HG02973 (cell line): ENCODE measurements at regions not wholly inside any gene's neighbourhood (a gene's known extent, or its start where the extent isn't known, plus 50 kb on each side); places are given as distances from the start of the nearest gene placed in this dataset.
"Not testable (repeated sequence)": the region's sequence is repeated elsewhere in the genome, so short reads cannot be mapped to it uniquely, and the experiment has no call there.

ENCODE experiments used
- ATAC-seq: cut with Tn5 transposase; IDR thresholded peaks from one replicate; pipeline ENCODE4 v1.9.1; 2021; ENCODE audit warnings: moderate library complexity; ENCODE audit not compliant: unreplicated experiment

GRCh38 chr2:13950761-13951160 lies 681.8 kb upstream of the LRATD1 start:
- ATAC-seq: no peak

- ATAC-seq: no peak
These were observed 663.7 kb upstream of the LRATD1 start for GRCh38 chr2:13968811-13969210.

- no peak for ATAC-seq
These were observed 646.3 kb upstream of the LRATD1 start for GRCh38 chr2:13986119-13986720.

GRCh38 chr2:13996527-13996926 lies 636.0 kb upstream of the LRATD1 start:
- no peak for ATAC-seq

GRCh38 chr2:14011190-14011589 lies 621.3 kb upstream of the LRATD1 start:
- no peak for ATAC-seq

- ATAC-seq: no peak
These were observed 617.3 kb upstream of the LRATD1 start for GRCh38 chr2:14015113-14015630.

- no peak for ATAC-seq
These were observed 616.1 kb upstream of the LRATD1 start for GRCh38 chr2:14016289-14016955.

- no peak for ATAC-seq
These were observed 613.9 kb upstream of the LRATD1 start for GRCh38 chr2:14018620-14019019.

GRCh38 chr2:14023558-14023957 lies 609.0 kb upstream of the LRATD1 start:
- no peak for ATAC-seq

- no peak for ATAC-seq
These were observed 593.4 kb upstream of the LRATD1 start for GRCh38 chr2:14039134-14039533.

- ATAC-seq: no peak
These were observed 585.0 kb upstream of the LRATD1 start for GRCh38 chr2:14047491-14047890.

GRCh38 chr2:14051401-14051800 lies 581.1 kb upstream of the LRATD1 start:
- no peak for ATAC-seq

- ATAC-seq: no peak
These were observed 579.4 kb upstream of the LRATD1 start for GRCh38 chr2:14053105-14053504.

- ATAC-seq: no peak
These were observed 568.2 kb upstream of the LRATD1 start for GRCh38 chr2:14064346-14064745.

GRCh38 chr2:14072338-14072737 lies 560.2 kb upstream of the LRATD1 start:
- ATAC-seq: no peak

- no peak for ATAC-seq
These were observed 557.8 kb upstream of the LRATD1 start for GRCh38 chr2:14074691-14075090.

GRCh38 chr2:14079576-14079975 lies 552.9 kb upstream of the LRATD1 start:
- no peak for ATAC-seq

- no peak for ATAC-seq
These were observed 551.0 kb upstream of the LRATD1 start for GRCh38 chr2:14081521-14081920.

GRCh38 chr2:14082640-14083039 lies 549.9 kb upstream of the LRATD1 start:
- ATAC-seq: no peak

- no peak for ATAC-seq
These were observed 537.9 kb upstream of the LRATD1 start for GRCh38 chr2:14094592-14094991.

GRCh38 chr2:14099101-14099500 lies 533.4 kb upstream of the LRATD1 start:
- ATAC-seq: not testable (repeated sequence)

- ATAC-seq: no peak
These were observed 518.2 kb upstream of the LRATD1 start for GRCh38 chr2:14114275-14114674.

GRCh38 chr2:14120376-14120775 lies 512.1 kb upstream of the LRATD1 start:
- no peak for ATAC-seq
